ENCODE measurements at regions not wholly inside any gene's neighbourhood (a gene's known extent, or its start where the extent isn't known, plus 50 kb on each side); places are given as distances from the start of the nearest gene placed in this dataset.

- FAIRE-seq: no peak
Measured at GRCh38 chr9:107647611-107648010, 158.0 kb upstream of the KLF4 start.

- no peak for FAIRE-seq
Measured at GRCh38 chr9:107647141-107647540, 157.6 kb upstream of the KLF4 start.

- no peak for FAIRE-seq
Measured at GRCh38 chr9:107645464-107645833, 155.9 kb upstream of the KLF4 start.

GRCh38 chr9:107644733-107645463 lies 155.3 kb upstream of the KLF4 start:
- FAIRE-seq: no peak

GRCh38 chr9:107639426-107639825 lies 149.9 kb upstream of the KLF4 start:
- no peak for FAIRE-seq

GRCh38 chr9:107638521-107639310 lies 149.1 kb upstream of the KLF4 start:
- no peak for FAIRE-seq

DNA sequence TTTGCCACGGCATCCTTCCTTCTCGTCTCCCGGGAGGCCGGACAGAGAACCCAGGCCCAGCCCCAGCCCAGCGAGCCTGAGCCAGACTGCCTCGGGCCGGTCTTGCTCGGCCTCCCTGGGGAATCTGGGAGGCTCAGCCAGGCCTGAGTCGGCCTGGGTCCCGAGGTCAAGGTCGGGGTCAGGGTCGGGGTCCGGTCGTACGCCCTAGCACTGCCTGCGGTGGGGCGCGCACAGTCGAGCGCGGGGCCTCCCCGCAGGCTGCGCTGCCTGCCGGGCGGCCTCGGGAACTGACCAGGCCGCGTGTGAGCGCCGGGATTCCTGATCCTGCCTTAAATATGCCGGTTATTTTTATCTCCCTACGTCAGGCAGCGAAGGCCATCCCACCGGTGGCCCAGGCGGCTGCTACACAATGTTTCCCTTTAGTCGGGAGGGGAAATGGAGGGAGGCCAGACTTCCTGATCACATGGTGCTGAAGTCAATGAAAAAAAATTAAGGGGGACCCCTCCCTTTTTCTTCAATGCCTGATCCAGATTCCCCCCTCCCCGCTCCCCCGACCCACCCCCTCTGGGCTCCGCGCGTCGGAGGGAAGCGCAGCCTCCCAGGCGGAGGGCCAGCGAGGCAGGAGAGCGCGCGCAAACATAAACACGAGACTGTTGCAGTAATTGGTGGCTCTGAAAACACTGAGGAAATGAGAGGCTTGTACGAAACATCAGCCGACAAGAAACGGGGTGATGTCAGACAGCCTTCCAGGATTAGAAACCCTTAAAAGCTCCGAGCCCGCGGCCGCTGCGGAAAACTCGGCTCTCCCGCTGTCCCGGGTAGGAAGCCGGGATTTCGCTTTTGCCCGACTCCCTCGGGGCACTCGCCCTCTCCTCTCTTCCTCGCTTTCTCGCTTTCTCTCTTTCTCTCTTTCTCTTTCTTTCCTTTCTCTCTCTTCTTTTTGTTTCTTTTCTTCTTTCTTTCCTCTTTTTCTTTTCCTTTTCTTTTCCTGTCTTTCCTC lies 148.2 kb upstream of the KLF4 start:
- FAIRE-seq: no peak

- no peak for FAIRE-seq
Measured at GRCh38 chr9:107636571-107637381, 147.2 kb upstream of the KLF4 start.

GRCh38 chr9:107635803-107636174 lies 146.2 kb upstream of the KLF4 start:
- FAIRE-seq: no peak

DNA sequence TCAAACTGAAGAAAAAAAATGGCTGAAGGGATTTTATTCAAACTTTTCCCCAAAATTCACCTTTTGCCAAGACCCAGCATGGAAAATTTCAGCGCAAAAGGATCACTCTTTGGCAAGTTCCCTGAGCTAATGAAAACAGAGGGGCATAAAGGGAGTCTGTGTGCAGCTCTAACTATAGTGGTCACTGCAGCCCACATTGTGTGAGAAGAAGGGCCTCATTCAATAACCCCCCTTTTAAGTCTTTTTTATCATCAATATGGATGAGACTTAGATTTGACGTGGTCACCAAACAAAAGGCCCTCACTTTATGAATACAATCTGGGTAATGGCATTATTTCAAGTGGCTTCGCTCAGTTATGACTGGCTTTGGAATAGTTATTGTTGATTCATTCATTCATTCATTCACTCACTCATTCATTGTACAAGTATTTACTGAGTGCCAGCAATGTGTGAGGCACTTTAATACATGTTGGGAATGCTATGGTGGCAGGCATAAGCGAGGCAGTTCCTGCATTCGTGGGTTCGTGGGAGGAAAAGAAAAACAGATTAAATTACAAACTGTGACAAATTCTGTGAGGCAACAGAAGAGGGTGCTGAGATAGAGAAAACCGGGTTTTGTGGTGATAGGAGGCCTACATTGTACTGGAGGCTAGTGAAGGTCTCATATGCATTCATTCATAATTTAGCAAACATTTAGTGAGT lies 145.7 kb upstream of the KLF4 start:
- FAIRE-seq: no peak

GRCh38 chr9:107633406-107633805 lies 143.8 kb upstream of the KLF4 start:
- no peak for FAIRE-seq

- no peak for FAIRE-seq
Measured at GRCh38 chr9:107632661-107633060, 143.1 kb upstream of the KLF4 start.

- FAIRE-seq: no peak
Measured at GRCh38 chr9:107632216-107632615, 142.6 kb upstream of the KLF4 start.

DNA sequence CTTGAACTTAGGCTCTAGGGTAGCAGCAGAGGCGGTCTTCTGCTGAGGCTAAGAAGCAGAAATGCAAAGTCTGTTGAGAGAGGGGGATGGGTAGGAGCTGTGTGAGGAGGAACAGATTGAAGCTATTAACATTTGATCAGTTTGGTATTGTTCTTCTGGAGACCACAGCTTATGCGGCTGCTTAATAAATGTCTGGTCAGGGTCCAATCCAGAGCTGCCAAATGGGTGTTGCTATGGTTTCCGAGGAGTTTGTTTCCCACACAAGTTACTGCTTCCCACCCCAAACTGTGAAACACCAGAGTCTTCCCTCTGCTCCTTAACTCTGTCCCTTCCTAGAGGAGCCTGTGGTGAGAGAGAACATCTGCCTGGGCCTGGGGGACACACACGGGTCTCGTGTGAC lies 142.2 kb upstream of the KLF4 start:
- no peak for FAIRE-seq

DNA sequence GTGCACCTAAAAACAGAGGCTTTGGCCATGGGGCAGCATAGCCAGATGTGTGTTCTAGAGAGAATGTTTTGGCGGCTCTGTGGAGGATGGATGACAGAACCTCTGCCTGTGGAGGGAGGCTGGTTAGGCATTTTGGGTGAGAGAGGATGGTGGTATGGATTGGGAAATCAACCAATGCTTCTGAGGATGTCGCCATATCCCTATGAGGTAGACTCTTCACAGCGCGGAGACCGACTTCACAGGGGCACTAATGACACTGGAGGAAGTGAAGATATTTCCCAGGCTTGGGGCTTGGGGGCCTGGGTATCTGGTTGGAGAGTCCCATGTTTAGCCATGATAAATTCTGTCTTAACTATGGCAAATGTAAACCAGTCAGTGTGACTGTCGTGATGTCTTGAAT lies 140.6 kb upstream of the KLF4 start:
- FAIRE-seq: no peak

- no peak for FAIRE-seq
Measured at GRCh38 chr9:107628444-107628843, 138.9 kb upstream of the KLF4 start.

GRCh38 chr9:107627781-107628180 lies 138.2 kb upstream of the KLF4 start:
- no peak for FAIRE-seq

DNA sequence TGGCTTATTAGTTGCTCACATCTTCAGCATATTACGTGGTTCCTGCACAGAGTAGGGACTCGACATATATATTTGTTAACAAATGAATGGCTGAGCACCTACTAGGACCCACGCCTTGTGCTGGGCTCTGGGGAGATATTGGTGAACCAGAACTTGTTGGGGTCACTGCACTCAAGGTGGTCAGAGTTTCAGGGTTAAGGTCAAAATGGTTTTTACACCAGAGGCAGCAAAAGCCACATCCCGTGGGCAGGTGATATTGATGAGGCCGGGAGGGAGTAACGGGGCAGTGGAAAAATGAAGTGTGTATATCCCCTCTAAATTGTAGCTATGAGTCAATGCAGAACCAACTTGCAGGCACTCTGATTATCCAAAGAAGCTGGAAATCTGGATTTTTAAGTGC lies 136.5 kb upstream of the KLF4 start:
- FAIRE-seq: no peak

DNA sequence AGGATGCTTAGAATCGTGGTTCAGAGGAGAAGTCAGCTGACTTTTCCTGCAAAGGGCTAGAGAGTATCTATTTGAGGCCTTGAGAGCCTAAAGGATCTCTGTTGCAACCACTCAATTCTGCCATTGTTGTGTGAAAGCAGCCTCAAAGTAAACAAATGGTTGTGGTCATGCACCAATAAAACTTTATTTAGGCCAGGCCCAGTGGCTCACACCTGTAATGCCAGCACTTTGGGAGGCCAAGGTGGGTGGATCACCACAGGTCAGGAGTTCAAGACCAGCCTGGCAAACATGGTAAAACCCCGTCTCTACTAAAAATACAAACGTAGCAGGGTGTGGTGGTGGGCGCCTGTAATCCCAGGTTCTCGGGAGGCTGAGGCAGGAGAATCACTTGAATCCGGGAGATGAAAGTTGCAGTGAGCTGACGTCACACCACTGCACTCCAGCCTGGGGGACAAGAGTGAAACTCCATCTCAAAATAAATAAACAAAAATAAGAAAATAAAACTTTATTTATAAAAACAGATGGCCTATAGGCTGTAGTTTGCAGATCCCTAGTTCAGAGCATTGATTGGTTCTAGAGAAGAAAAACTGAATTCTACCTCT lies 135.9 kb upstream of the KLF4 start:
- no peak for FAIRE-seq

GRCh38 chr9:107624234-107624948 lies 134.8 kb upstream of the KLF4 start:
- no peak for FAIRE-seq

DNA sequence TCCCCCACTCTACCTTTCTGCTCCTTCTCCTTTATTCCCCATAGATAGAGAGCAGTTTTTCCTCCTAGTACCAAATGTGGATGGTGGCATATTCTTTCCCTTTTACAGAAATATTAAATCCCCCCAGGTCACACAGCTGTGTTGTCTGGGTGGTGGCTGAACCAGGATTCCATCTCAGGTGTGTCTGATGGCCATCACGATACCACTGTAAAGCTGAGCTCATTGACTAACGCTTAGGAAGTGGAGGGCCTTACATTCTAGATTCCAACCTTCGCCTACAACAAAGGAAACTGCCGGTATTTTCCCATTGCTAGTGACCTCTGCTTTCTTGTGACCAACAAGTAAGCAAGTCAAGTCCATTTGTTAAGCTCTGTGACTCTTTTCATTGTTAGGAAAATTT lies 131.9 kb upstream of the KLF4 start:
- no peak for FAIRE-seq

Data from G401.6 (cell line).